Osteoblast (primary cell): ENCODE measurements at regions not wholly inside any gene's neighbourhood (a gene's known extent, or its start where the extent isn't known, plus 50 kb on each side); places are given as distances from the start of the nearest gene placed in this dataset.
"Not testable (repeated sequence)": the region's sequence is repeated elsewhere in the genome, so short reads cannot be mapped to it uniquely, and the experiment has no call there.

Experiments
- DNase-seq: peaks from one replicate; pipeline ENCODE4 v3.0.0; 2011; ENCODE audit warnings: low spot score, mixed read lengths; ENCODE audit not compliant: insufficient read length; ENCODE audit errors: missing footprints
- H2AFZ ChIP-seq: 2 replicates; pipeline ENCODE4 v1.6.0; 2011; ENCODE audit warnings: mild to moderate bottlenecking, low read length
- H3K27ac ChIP-seq: 2 replicates; pipeline ENCODE4 v1.5.1; 2011; ENCODE audit warnings: mild to moderate bottlenecking, low read depth, low read length, moderate library complexity
- H3K27me3 ChIP-seq: 2 replicates; pipeline ENCODE4 v1.6.0; 2012; ENCODE audit warnings: mild to moderate bottlenecking, control low read depth, inconsistent platforms, low read length, moderate library complexity; ENCODE audit not compliant: insufficient read depth
- H3K36me3 ChIP-seq: 2 replicates; pipeline ENCODE4 v1.5.1; 2011; ENCODE audit warnings: mild to moderate bottlenecking, low read length, control low read depth, moderate library complexity; ENCODE audit not compliant: insufficient read depth
- H3K4me1 ChIP-seq: 2 replicates; pipeline ENCODE4 v1.5.1; 2011; ENCODE audit warnings: mild to moderate bottlenecking, low read length, control low read depth, moderate library complexity; ENCODE audit not compliant: insufficient read depth
- H3K4me2 ChIP-seq: 2 replicates; pipeline ENCODE4 v1.6.0; 2011; ENCODE audit warnings: mild to moderate bottlenecking, low read length; ENCODE audit not compliant: insufficient read depth
- H3K4me3 ChIP-seq: fragments of 200-600 bp; sonication (generic); 3 replicates; pipeline ENCODE4 v1.5.1; 2012; ENCODE audit warnings: mild to moderate bottlenecking, low read length, inconsistent platforms; ENCODE audit not compliant: insufficient read depth
- H3K79me2 ChIP-seq: 2 replicates; pipeline ENCODE4 v1.6.0; 2012; ENCODE audit warnings: mild to moderate bottlenecking, low read length, control low read depth, inconsistent platforms; ENCODE audit not compliant: insufficient read depth
- H3K9me3 ChIP-seq: 2 replicates; pipeline ENCODE4 v1.5.1; 2011; ENCODE audit warnings: low read depth, low read length, control low read depth
- H4K20me1 ChIP-seq: 2 replicates; pipeline ENCODE4 v1.6.0; 2012; ENCODE audit warnings: mild to moderate bottlenecking, low read length, control low read depth; ENCODE audit not compliant: insufficient read depth
- TF ChIP-seq, protein P1 (sequence below): IDR thresholded peaks from 2 replicates; pipeline ENCODE4 v1.5.1; 2011; ENCODE audit warnings: mild to moderate bottlenecking, low read depth, low read length, moderate library complexity; ENCODE audit errors: extremely low read depth

DNA sequence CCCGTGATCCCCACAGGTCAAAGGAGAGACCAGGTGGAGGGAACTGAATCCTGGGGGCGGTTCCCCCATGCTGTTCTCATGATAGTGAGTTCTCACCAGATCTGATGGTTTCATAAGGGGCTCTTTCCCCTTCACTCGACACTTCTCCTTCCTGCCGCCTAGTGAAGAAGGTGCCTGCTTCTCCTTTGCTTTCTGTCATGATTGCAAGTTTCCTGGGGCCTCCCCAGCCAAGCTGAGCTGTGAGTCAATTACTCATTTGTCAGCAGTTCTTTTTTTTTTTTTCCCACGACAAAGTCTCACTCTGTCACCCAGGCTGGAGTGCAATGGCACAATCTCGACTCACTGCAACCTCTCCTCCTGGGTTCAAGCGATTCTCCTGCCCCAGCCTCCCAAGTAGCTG lies 1530.4 kb downstream of the BRD1 start:
- H3K36me3 ChIP-seq = no peaks in the 10 kb centered on the region
- no peak overlapping the region for H3K27ac ChIP-seq
- DNase-seq = no peak
- H4K20me1 ChIP-seq = no peaks in the 10 kb centered on the region
- TF ChIP-seq, protein P1, sequence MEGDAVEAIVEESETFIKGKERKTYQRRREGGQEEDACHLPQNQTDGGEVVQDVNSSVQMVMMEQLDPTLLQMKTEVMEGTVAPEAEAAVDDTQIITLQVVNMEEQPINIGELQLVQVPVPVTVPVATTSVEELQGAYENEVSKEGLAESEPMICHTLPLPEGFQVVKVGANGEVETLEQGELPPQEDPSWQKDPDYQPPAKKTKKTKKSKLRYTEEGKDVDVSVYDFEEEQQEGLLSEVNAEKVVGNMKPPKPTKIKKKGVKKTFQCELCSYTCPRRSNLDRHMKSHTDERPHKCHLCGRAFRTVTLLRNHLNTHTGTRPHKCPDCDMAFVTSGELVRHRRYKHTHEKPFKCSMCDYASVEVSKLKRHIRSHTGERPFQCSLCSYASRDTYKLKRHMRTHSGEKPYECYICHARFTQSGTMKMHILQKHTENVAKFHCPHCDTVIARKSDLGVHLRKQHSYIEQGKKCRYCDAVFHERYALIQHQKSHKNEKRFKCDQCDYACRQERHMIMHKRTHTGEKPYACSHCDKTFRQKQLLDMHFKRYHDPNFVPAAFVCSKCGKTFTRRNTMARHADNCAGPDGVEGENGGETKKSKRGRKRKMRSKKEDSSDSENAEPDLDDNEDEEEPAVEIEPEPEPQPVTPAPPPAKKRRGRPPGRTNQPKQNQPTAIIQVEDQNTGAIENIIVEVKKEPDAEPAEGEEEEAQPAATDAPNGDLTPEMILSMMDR = no peak
- no peaks in the 10 kb centered on the region for H3K27me3 ChIP-seq
- no peak overlapping the region for H2AFZ ChIP-seq
- H3K4me1 ChIP-seq = no peaks in the 10 kb centered on the region
- no peak overlapping the region for H3K4me2 ChIP-seq
- no peaks in the 10 kb centered on the region for H3K9me3 ChIP-seq
- no peak overlapping the region for H3K4me3 ChIP-seq
- H3K79me2 ChIP-seq = no peaks in the 10 kb centered on the region

DNA sequence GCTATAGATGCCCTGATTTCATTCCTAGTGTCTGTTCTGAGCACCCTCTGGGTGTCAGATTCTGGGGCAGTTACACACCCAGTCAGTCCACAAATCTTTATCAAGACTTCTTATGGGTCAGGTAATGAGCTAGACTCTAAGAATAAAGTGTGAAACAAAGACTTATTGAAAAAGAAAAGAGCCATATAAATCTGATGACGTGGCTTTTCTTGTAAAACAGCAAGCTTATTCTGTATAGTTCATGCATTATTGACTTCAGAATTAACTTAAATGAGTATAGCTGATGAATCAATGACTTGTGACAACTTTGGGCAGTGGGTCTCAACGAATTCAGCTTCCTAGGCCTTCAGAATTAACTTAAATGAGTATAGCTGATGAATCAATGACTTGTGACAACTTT lies 1527.5 kb downstream of the TBC1D22A start:
- not testable (repeated sequence) for DNase-seq, H3K9me3 ChIP-seq

DNA sequence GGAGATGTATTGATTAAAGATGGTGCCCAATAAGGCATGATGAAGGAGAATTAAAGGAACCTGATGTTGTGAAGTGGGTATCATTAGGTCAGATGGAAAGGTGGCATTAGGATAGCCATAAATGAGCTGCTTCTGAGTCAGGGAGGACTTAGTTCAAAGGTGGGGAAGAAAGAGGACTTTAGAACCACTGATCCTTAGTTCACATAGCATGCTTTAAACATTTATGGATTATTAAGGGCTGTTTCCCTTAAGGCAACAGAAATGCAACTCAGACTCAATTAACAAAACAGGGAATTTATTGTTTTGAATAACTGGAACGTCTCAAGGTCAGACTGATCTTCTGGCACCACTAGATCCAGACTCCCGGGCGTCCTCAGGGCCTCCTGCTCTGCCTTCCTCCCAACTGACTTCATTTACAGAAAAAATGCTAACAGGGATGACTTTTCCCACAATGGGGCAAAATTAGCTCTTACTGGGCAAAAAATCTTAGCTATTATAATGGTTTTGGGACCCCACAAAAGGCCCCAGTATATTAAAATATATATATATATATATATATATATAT lies 1526.0 kb downstream of the TBC1D22A start:
- Histone ChIP-seq H2AFZ (no peak overlapping the region), H3K4me3 (no peak overlapping the region), H3K36me3 (no peaks in the 10 kb centered on the region), H3K27me3 (no peaks in the 10 kb centered on the region), H3K27ac (no peak overlapping the region), H4K20me1 (no peaks in the 10 kb centered on the region), H3K79me2 (no peaks in the 10 kb centered on the region), H3K9me3 (peaks cover 2% of the 10 kb centered on the region), H3K4me1 (no peaks in the 10 kb centered on the region), H3K4me2 (no peak overlapping the region)
- no peak for DNase-seq
- TF ChIP-seq, protein P1 = no peak

More for the DNA sequence above, 1527.5 kb downstream of the TBC1D22A start:
- not testable (repeated sequence) for H4K20me1 ChIP-seq, H3K27ac ChIP-seq, H3K4me2 ChIP-seq, H3K27me3 ChIP-seq, H3K4me3 ChIP-seq, H3K79me2 ChIP-seq, H2AFZ ChIP-seq, H3K4me1 ChIP-seq, H3K36me3 ChIP-seq

DNA sequence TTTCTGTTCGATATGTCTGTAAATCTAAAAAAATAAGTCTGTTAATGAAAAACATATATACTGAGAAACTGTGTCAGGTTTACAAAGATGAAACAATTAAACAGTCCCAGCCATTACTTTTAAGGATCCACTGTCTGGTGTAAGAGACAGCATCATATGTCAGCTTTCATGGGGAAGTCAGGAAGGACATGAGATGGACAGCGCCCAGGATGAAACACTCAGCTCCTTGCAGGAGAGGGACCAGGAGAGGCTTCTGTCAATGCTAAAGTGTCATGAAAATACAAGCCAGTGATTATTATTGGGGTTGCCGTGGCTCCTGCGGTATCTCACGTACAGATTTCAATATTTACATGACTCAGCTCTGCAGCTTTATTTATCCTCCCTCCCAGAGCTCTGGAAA lies 1524.6 kb downstream of the TBC1D22A start:
- Histone ChIP-seq H3K9me3 (peaks cover 2% of the 10 kb centered on the region), H2AFZ (no peak overlapping the region), H3K36me3 (no peaks in the 10 kb centered on the region), H3K4me2 (no peak overlapping the region), H3K4me3 (no peak overlapping the region), H3K4me1 (no peaks in the 10 kb centered on the region), H4K20me1 (no peaks in the 10 kb centered on the region), H3K27ac (no peak overlapping the region), H3K27me3 (no peaks in the 10 kb centered on the region), H3K79me2 (no peaks in the 10 kb centered on the region)
- TF ChIP-seq, protein P1 = no peak
- no peak for DNase-seq
